GM23338 (cell line): ENCODE measurements at regions not wholly inside any gene's neighbourhood (a gene's known extent, or its start where the extent isn't known, plus 50 kb on each side); places are given as distances from the start of the nearest gene placed in this dataset.

Experiments used
- ATAC-seq: fragments of 200-7000 bp; cut with Tn5 transposase; 3 replicates; pipeline ENCODE4 v1.9.1; 2020
- DNase-seq: peaks from one replicate; pipeline ENCODE4 v3.0.0-alpha.2; 2015; ENCODE audit warnings: low spot score
- H2AFZ ChIP-seq: fragments of 200-600 bp; sonication (generic); 2 replicates; pipeline ENCODE4 v1.8.0; 2016; ENCODE audit warnings: antibody characterized with exemption, mild to moderate bottlenecking, moderate library complexity
- H3F3A ChIP-seq: fragments of 200-600 bp; sonication (generic); replicated peaks from 2 replicates; pipeline ENCODE4 v1.8.0; 2017; ENCODE audit warnings: antibody characterized with exemption, mixed run types, low read depth
- H3K27ac ChIP-seq: fragments of 200-600 bp; sonication (generic); 2 replicates; pipeline ENCODE4 v1.6.1; 2016; ENCODE audit warnings: low read depth
- H3K27me3 ChIP-seq: fragments of 200-600 bp; sonication (generic); 2 replicates; pipeline ENCODE4 v1.8.0; 2016; ENCODE audit warnings: mild to moderate bottlenecking, mixed run types, moderate library complexity; ENCODE audit not compliant: insufficient read depth
- H3K36me3 ChIP-seq: fragments of 200-600 bp; sonication (generic); 2 replicates; pipeline ENCODE4 v1.8.0; 2016; ENCODE audit warnings: mild to moderate bottlenecking; ENCODE audit not compliant: insufficient read depth
- H3K4me1 ChIP-seq: fragments of 200-600 bp; sonication (generic); 2 replicates; pipeline ENCODE4 v1.8.0; 2016; ENCODE audit warnings: mild to moderate bottlenecking, moderate library complexity; ENCODE audit not compliant: insufficient read depth
- H3K4me2 ChIP-seq: fragments of 200-600 bp; sonication (generic); 2 replicates; pipeline ENCODE4 v1.7.1; 2017; ENCODE audit warnings: mixed run types
- H3K4me3 ChIP-seq: fragments of 200-600 bp; sonication (generic); 2 replicates; pipeline ENCODE4 v1.6.1; 2016; ENCODE audit warnings: mixed run types
- H3K79me2 ChIP-seq: fragments of 200-600 bp; sonication (generic); replicated peaks from 2 replicates; pipeline ENCODE4 v1.8.0; 2017; ENCODE audit warnings: mild to moderate bottlenecking; ENCODE audit not compliant: insufficient read depth
- H3K9me2 ChIP-seq: fragments of 200-600 bp; sonication (generic); 2 replicates; pipeline ENCODE4 v1.8.0; 2017; ENCODE audit not compliant: insufficient read depth
- H4K20me1 ChIP-seq: fragments of 200-600 bp; sonication (generic); replicated peaks from 2 replicates; pipeline ENCODE4 v1.8.0; 2017; ENCODE audit warnings: mild to moderate bottlenecking; ENCODE audit not compliant: insufficient read depth
- H3K27ac Mint-ChIP-seq: 2 replicates; pipeline ENCODE4 v1.8.0; 2020; ENCODE audit warnings: inconsistent platforms, mild to moderate bottlenecking, moderate library complexity, mixed read lengths
- H3K27me3 Mint-ChIP-seq: 3 replicates; pipeline ENCODE4 v1.8.0; 2022; ENCODE audit warnings: low read depth, mild to moderate bottlenecking, moderate library complexity, mixed read lengths, inconsistent platforms; ENCODE audit not compliant: insufficient read depth, poor library complexity
- H3K36me3 Mint-ChIP-seq: 3 replicates; pipeline ENCODE4 v1.8.0; 2021; ENCODE audit warnings: low read depth, mild to moderate bottlenecking, inconsistent platforms, moderate library complexity, mixed read lengths
- H3K4me1 Mint-ChIP-seq: 3 replicates; pipeline ENCODE4 v1.8.0; 2020; ENCODE audit warnings: mild to moderate bottlenecking, inconsistent platforms, mixed read lengths
- H3K4me3 Mint-ChIP-seq: 3 replicates; pipeline ENCODE4 v1.8.0; 2021; ENCODE audit warnings: moderate library complexity, mild to moderate bottlenecking, inconsistent platforms, mixed read lengths
- H3K9me3 Mint-ChIP-seq: 3 replicates; pipeline ENCODE4 v1.8.0; 2020; ENCODE audit warnings: moderate library complexity, mild to moderate bottlenecking, inconsistent platforms, mixed read lengths
- EZH2 ChIP-seq: fragments of 200-600 bp; sonication (generic); IDR thresholded peaks from one replicate; pipeline ENCODE4 v1.8.0; 2017; ENCODE audit warnings: antibody characterized with exemption, mild to moderate bottlenecking, low read depth; ENCODE audit not compliant: unreplicated experiment
- EZH2phosphoT487 ChIP-seq: fragments of 200-600 bp; sonication (generic); IDR thresholded peaks from one replicate; pipeline ENCODE4 v1.8.1; 2018; ENCODE audit warnings: antibody characterized with exemption; ENCODE audit not compliant: unreplicated experiment
- POLR2AphosphoS5 ChIP-seq: IDR thresholded peaks from 2 replicates; pipeline ENCODE4 v1.6.1; 2016; ENCODE audit warnings: antibody characterized with exemption, low read depth
- STAT1 ChIP-seq: IDR thresholded peaks from one replicate; pipeline ENCODE4 v1.6.1; 2016; ENCODE audit warnings: antibody characterized with exemption; ENCODE audit not compliant: unreplicated experiment
- ZNF114 ChIP-seq: fragments of 250-450 bp; sonication (Bioruptor Pico); IDR thresholded peaks from 2 replicates; pipeline ENCODE4 v1.5.0; 2020; ENCODE audit warnings: mild to moderate bottlenecking, moderate library complexity
- ZNF331 ChIP-seq: fragments of 250-450 bp; sonication (Bioruptor Pico); IDR thresholded peaks from 2 replicates; pipeline ENCODE4 v1.5.0; 2020; ENCODE audit warnings: low read depth, mild to moderate bottlenecking, moderate library complexity
- TF ChIP-seq, protein P1 (sequence below): IDR thresholded peaks from one replicate; pipeline ENCODE4 v1.6.1; 2018; ENCODE audit warnings: antibody characterized with exemption; ENCODE audit not compliant: unreplicated experiment
- TF ChIP-seq, protein P2 (sequence below), 2 experiments: fragments of 200-600 bp in 1 of 2; sonication (generic) in 1 of 2; conservative IDR thresholded peaks; 2 replicates each; pipeline versions ENCODE4 v1.5.1 to v1.6.1; 2016 to 2017; ENCODE audit warnings: antibody characterized with exemption in 2 of 2, low read depth in 2 of 2, mild to moderate bottlenecking in 2 of 2, moderate library complexity in 1 of 2
- TF ChIP-seq, protein P3 (sequence below): IDR thresholded peaks from 2 replicates; pipeline ENCODE4 v1.6.1; 2016; ENCODE audit warnings: antibody characterized with exemption

DNA sequence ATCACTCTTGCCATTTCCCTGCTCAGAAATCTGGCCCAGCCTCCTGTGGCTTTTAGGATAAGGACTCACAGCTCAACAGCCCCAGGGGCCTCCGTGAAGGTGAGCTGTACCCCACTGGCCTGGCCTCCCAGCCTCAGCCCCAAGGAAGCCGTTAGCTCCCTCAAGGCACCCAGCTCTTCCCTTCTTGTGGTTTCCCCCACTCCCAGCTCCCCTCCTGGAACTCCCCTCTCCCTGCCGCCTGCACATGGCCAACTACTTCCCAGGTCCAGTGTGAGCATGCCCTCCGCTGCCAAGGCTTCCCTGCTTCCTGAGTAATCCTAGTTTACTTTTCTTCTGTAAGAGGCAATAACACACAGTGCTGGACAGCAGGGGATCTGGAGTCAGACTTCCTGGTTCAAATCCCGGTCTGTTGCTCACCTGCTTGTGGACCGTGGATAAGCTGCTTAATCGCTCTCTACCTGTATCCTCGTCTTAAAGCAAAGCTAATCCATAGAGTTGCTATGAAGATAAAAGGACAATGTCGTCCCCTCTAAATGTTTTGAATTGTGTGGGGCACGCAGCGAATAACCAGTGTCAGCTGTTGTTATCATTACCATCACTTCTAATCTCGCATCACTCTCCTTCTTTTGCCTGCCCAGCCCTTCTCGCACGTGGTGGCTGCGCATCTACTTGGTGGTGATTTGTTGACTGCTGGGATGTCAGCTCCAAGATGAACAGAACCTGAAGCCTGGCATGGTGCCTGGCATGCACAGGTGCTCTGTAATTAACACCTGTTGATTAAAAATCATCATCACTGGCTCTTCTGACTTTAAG, 86.6 kb downstream of the C5orf15 start:
- H3F3A ChIP-seq, result no peaks in the 10 kb centered on the region
- no peak overlapping the region for H3K27ac ChIP-seq
- ATAC-seq (no peak), DNase-seq (no peak)
- no peak overlapping the region for H3K4me2 ChIP-seq
- H2AFZ ChIP-seq, result peak overlapping the region; percentile 52; the same call in 1 of the 2 replicates
- Mint-ChIP-seq H3K4me1 (peaks cover 10% of the 10 kb centered on the region), H3K27ac (no peak overlapping the region), H3K36me3 (no peaks in the 10 kb centered on the region), H3K27me3 (peaks cover 4% of the 10 kb centered on the region), H3K9me3 (no peaks in the 10 kb centered on the region), H3K4me3 (no peak overlapping the region)
- no peaks in the 10 kb centered on the region for H3K36me3 ChIP-seq
- peaks cover 13% of the 10 kb centered on the region for H3K4me1 ChIP-seq
- no peaks in the 10 kb centered on the region for H4K20me1 ChIP-seq
- no peak overlapping the region for H3K4me3 ChIP-seq
- H3K9me2 ChIP-seq, result 0 out of 2 replicates have a peak, but pooled peaks cover 3% of the 10 kb centered on the region
- TF ChIP-seq, protein P1, sequence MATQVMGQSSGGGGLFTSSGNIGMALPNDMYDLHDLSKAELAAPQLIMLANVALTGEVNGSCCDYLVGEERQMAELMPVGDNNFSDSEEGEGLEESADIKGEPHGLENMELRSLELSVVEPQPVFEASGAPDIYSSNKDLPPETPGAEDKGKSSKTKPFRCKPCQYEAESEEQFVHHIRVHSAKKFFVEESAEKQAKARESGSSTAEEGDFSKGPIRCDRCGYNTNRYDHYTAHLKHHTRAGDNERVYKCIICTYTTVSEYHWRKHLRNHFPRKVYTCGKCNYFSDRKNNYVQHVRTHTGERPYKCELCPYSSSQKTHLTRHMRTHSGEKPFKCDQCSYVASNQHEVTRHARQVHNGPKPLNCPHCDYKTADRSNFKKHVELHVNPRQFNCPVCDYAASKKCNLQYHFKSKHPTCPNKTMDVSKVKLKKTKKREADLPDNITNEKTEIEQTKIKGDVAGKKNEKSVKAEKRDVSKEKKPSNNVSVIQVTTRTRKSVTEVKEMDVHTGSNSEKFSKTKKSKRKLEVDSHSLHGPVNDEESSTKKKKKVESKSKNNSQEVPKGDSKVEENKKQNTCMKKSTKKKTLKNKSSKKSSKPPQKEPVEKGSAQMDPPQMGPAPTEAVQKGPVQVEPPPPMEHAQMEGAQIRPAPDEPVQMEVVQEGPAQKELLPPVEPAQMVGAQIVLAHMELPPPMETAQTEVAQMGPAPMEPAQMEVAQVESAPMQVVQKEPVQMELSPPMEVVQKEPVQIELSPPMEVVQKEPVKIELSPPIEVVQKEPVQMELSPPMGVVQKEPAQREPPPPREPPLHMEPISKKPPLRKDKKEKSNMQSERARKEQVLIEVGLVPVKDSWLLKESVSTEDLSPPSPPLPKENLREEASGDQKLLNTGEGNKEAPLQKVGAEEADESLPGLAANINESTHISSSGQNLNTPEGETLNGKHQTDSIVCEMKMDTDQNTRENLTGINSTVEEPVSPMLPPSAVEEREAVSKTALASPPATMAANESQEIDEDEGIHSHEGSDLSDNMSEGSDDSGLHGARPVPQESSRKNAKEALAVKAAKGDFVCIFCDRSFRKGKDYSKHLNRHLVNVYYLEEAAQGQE, result no peak
- no peak for TF ChIP-seq STAT1
- TF ChIP-seq ZNF114, result no peak
- TF ChIP-seq ZNF331 (CRISPR knock-in tag), result no peak
- TF ChIP-seq, protein P2, sequence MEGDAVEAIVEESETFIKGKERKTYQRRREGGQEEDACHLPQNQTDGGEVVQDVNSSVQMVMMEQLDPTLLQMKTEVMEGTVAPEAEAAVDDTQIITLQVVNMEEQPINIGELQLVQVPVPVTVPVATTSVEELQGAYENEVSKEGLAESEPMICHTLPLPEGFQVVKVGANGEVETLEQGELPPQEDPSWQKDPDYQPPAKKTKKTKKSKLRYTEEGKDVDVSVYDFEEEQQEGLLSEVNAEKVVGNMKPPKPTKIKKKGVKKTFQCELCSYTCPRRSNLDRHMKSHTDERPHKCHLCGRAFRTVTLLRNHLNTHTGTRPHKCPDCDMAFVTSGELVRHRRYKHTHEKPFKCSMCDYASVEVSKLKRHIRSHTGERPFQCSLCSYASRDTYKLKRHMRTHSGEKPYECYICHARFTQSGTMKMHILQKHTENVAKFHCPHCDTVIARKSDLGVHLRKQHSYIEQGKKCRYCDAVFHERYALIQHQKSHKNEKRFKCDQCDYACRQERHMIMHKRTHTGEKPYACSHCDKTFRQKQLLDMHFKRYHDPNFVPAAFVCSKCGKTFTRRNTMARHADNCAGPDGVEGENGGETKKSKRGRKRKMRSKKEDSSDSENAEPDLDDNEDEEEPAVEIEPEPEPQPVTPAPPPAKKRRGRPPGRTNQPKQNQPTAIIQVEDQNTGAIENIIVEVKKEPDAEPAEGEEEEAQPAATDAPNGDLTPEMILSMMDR (conservative IDR thresholded peaks at IDR 0.05; ENCODE audit: low read depth in 2 of 2), result no peak
- TF ChIP-seq POLR2AphosphoS5, result no peak
- H3K79me2 ChIP-seq, result no peaks in the 10 kb centered on the region
- no peaks in the 10 kb centered on the region for H3K27me3 ChIP-seq

DNA sequence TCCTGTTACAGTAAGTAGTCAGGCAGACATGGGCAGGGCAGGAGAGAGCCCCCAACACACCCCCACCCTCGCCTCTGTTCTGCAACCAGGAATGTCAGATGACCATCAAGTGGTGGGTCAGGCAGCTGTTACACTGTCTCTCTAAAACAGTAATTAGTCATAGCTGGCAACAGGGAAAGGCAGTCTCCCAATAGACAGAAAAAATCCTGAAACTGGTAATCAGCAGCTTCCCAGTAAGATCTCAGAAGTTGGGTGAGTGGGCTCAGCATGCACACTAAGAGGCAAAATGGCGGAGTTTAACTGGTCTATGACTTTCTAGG, 90.2 kb downstream of the C5orf15 start:
- H3K27ac Mint-ChIP-seq, result no peak overlapping the region
- no peaks in the 10 kb centered on the region for H3F3A ChIP-seq
- no peaks in the 10 kb centered on the region for H4K20me1 ChIP-seq
- H3K79me2 ChIP-seq, result no peaks in the 10 kb centered on the region
- peaks cover 6% of the 10 kb centered on the region for H3K27me3 Mint-ChIP-seq
- H3K4me2 ChIP-seq, result peak overlapping the region; percentile 55; the same call in 1 of the 2 replicates
- H3K4me1 ChIP-seq, result peaks cover 19% of the 10 kb centered on the region
- H3K27me3 ChIP-seq, result no peaks in the 10 kb centered on the region
- TF ChIP-seq, protein P1, result no peak
- no peak for TF ChIP-seq EZH2
- TF ChIP-seq EZH2phosphoT487, result no peak
- TF ChIP-seq, protein P2 (conservative IDR thresholded peaks at IDR 0.05; ENCODE audit: low read depth in 2 of 2), result no peak
- TF ChIP-seq, protein P3, sequence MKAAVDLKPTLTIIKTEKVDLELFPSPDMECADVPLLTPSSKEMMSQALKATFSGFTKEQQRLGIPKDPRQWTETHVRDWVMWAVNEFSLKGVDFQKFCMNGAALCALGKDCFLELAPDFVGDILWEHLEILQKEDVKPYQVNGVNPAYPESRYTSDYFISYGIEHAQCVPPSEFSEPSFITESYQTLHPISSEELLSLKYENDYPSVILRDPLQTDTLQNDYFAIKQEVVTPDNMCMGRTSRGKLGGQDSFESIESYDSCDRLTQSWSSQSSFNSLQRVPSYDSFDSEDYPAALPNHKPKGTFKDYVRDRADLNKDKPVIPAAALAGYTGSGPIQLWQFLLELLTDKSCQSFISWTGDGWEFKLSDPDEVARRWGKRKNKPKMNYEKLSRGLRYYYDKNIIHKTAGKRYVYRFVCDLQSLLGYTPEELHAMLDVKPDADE, result no peak
- H3K9me2 ChIP-seq, result 0 out of 2 replicates have a peak, but pooled peaks cover 3% of the 10 kb centered on the region
- H3K36me3 ChIP-seq, result no peaks in the 10 kb centered on the region
- ATAC-seq, result no peak
- DNase-seq, result no peak
- peaks cover 16% of the 10 kb centered on the region for H3K9me3 Mint-ChIP-seq
- peak overlapping the region; percentile 33 for H2AFZ ChIP-seq
- no peak overlapping the region for H3K4me3 ChIP-seq
- H3K4me3 Mint-ChIP-seq, result no peak overlapping the region
- H3K36me3 Mint-ChIP-seq, result 0 out of 3 replicates have a peak, but pooled peaks cover 6% of the 10 kb centered on the region
- H3K27ac ChIP-seq, result no peak overlapping the region
- peaks cover 10% of the 10 kb centered on the region for H3K4me1 Mint-ChIP-seq
